ENCODE measurements at regions not wholly inside any gene's neighbourhood (a gene's known extent, or its start where the extent isn't known, plus 50 kb on each side); places are given as distances from the start of the nearest gene placed in this dataset.

DNA sequence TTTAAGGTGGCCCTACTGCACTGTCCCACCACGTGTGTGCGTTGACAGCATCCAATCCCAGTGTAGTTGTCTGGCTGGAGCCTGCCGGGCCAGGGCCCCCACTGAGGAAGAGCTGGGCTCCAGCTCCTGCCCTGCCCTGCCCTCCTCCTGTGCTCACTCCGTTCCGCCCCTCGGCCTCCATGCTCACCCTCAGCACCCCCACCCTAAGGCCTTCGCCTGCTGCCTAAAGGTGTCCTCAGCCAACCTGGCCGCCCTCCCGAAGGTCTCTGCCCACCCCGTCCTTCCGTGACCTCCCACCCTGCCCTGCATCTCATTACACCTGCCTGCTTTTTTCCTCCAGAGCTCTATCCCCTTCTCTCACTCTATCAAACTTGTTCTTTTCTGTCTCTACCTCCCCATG, 118.0 kb downstream of the TPRA1 start:
- H3K4me3 ChIP-seq (ENCODE audit: low read depth, low read length) = no peak overlapping the region
- no peaks in the 10 kb centered on the region; the same call in 1 of the 2 replicates for H3K4me1 ChIP-seq (ENCODE audit: control insufficient read depth, insufficient read depth, low read length)
- peaks cover 4% of the 10 kb centered on the region for H3K9me3 ChIP-seq (ENCODE audit: control insufficient read depth, insufficient read depth, low read depth, low read length)
- no peaks in the 10 kb centered on the region for H3K27me3 ChIP-seq (ENCODE audit: control insufficient read depth, insufficient read depth, low read length)
- H3K36me3 ChIP-seq (ENCODE audit: control insufficient read depth, insufficient read depth, low read length) = no peaks in the 10 kb centered on the region
- no peak overlapping the region for H3K27ac ChIP-seq (ENCODE audit: low read depth, low read length)
- no peak overlapping the region for H3K9ac ChIP-seq (ENCODE audit: low read length)

DNA sequence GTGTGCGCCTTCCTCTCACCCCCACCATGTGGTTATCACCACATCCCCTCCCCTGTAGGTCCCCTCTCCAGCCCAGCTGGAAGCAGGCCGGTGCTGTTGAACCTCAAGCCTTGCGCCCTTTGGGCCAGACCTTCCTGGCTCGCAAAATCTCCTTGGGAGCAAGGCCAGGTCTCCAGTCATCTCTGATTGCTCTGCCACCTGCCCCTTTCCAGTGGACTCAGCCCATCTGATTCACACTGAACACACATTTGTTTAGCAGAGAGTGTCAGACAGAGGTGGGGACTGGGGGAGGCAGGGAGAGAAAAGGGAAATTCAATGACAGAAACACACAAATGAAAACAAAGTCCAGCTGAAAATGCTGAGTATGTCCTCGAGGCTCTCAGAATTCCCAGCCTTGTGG, 119.4 kb downstream of the TPRA1 start:
- peaks cover 4% of the 10 kb centered on the region for H3K9me3 ChIP-seq (ENCODE audit: control insufficient read depth, insufficient read depth, low read depth, low read length)
- H3K9ac ChIP-seq (ENCODE audit: low read length) = no peak overlapping the region
- no peak overlapping the region for H3K27ac ChIP-seq (ENCODE audit: low read depth, low read length)
- H3K4me3 ChIP-seq (ENCODE audit: low read depth, low read length) = no peak overlapping the region
- H3K27me3 ChIP-seq (ENCODE audit: control insufficient read depth, insufficient read depth, low read length) = no peaks in the 10 kb centered on the region
- H3K4me1 ChIP-seq (ENCODE audit: control insufficient read depth, insufficient read depth, low read length) = peaks cover 5% of the 10 kb centered on the region
- H3K36me3 ChIP-seq (ENCODE audit: control insufficient read depth, insufficient read depth, low read length) = no peaks in the 10 kb centered on the region

DNA sequence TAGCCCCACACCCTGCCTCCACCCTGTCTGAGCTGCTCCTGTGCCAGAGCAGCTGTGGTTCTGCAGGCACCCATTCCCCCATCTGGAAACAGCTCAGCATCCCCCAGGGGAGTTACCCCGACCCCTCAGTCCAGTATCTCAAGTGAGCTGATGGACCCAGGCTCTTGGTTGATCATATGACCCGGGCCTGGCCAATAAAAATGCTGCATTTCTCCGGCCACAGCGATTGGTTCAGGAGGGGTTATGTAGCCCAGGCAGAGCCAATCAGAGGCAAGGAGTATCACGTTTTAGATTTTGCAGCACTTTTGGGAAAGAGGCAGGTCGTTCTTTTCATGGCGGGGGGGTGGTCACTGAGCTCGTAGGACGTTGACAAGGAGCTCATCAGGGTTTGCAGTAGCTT, 120.8 kb downstream of the TPRA1 start:
- Histone ChIP-seq H3K27me3 (ENCODE audit: control insufficient read depth, insufficient read depth, low read length) (no peaks in the 10 kb centered on the region), H3K36me3 (ENCODE audit: control insufficient read depth, insufficient read depth, low read length) (no peaks in the 10 kb centered on the region), H3K9ac (ENCODE audit: low read length) (no peak overlapping the region), H3K4me3 (ENCODE audit: low read depth, low read length) (no peak overlapping the region), H3K4me1 (ENCODE audit: control insufficient read depth, insufficient read depth, low read length) (peaks cover 5% of the 10 kb centered on the region), H3K9me3 (ENCODE audit: control insufficient read depth, insufficient read depth, low read depth, low read length) (peaks cover 4% of the 10 kb centered on the region), H3K27ac (ENCODE audit: low read depth, low read length) (no peak overlapping the region)

DNA sequence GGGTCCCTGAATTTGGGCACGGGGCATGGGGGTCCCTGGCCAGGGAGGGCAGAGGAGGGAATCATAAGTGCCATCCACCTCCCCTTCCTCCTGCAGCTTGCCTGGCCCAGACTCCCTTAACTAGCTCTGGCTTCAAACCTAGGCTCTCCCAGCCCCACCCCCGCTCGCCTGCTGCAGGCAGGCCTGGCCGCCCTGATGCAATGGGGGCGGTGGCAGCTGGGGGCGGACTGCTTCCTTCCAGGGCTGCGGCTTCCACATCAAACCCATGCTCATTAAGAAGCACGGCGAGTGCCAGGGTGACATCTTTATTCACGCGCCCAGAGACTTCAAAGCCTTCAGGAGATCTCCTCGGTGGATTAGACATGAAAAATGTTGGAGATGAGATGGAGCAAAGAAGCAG, 123.1 kb downstream of the TPRA1 start:
- H3K4me3 ChIP-seq (ENCODE audit: low read depth, low read length) = no peak overlapping the region
- peaks cover 5% of the 10 kb centered on the region for H3K4me1 ChIP-seq (ENCODE audit: control insufficient read depth, insufficient read depth, low read length)
- no peaks in the 10 kb centered on the region for H3K27me3 ChIP-seq (ENCODE audit: control insufficient read depth, insufficient read depth, low read length)
- peaks cover 4% of the 10 kb centered on the region for H3K9me3 ChIP-seq (ENCODE audit: control insufficient read depth, insufficient read depth, low read depth, low read length)
- H3K27ac ChIP-seq (ENCODE audit: low read depth, low read length) = no peak overlapping the region
- H3K36me3 ChIP-seq (ENCODE audit: control insufficient read depth, insufficient read depth, low read length) = no peaks in the 10 kb centered on the region
- no peak overlapping the region for H3K9ac ChIP-seq (ENCODE audit: low read length)

DNA sequence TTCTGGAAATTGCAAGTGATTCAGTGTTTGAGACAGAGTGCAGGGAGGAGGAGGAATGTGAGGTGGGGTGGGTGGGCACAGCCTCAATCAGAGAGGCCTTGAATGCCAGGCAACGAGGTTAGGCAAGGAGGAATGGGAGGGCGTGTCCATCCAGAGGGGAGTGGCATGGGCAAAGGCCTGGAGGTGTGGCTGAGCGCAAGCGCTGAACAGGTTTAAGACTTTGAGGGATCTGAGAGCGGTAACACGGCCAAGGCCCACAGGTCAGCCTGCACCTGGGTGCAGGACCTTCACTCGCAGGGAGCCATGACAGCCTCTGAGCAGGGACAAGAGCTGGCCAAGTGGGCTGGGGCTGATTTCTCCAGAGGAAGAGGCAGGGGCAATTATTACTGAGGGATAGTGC, 125.9 kb downstream of the TPRA1 start:
- Histone ChIP-seq H3K27ac (ENCODE audit: low read depth, low read length) (no peak overlapping the region), H3K9ac (ENCODE audit: low read length) (no peak overlapping the region), H3K36me3 (ENCODE audit: control insufficient read depth, insufficient read depth, low read length) (no peaks in the 10 kb centered on the region), H3K9me3 (ENCODE audit: control insufficient read depth, insufficient read depth, low read depth, low read length) (peaks cover 4% of the 10 kb centered on the region), H3K4me3 (ENCODE audit: low read depth, low read length) (no peak overlapping the region), H3K4me1 (ENCODE audit: control insufficient read depth, insufficient read depth, low read length) (peaks cover 5% of the 10 kb centered on the region), H3K27me3 (ENCODE audit: control insufficient read depth, insufficient read depth, low read length) (no peaks in the 10 kb centered on the region; the same call in 1 of the 2 replicates)

DNA sequence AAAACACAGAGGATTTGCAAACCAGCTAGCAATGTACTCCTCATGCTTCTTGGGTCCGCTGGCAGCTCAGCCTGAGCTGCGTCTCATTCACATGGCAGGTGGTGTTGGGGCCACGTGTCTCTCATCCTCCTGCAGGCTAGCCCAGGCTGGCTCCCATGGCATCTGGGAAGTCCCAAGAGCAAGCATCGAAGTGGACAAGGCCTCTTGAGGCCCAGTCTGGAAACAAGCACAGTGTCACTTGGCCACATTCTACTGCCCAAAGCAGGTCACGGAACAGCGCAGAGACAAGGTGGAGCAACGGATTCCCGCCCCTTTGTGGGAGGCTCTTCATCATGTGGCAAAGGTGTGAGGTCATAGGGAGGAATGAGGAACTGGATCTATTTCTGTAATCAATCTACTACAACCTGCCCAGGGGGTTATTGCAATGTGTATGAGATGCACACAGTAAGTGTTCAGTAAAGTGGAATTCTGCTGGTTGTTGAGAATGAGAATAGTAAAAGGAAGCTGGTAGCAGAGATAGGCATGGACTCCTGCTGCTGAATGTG, 128.3 kb downstream of the TPRA1 start:
- Histone ChIP-seq H3K9ac (ENCODE audit: low read length) (no peak overlapping the region), H3K4me3 (ENCODE audit: low read depth, low read length) (no peak overlapping the region), H3K9me3 (ENCODE audit: control insufficient read depth, insufficient read depth, low read depth, low read length) (no peaks in the 10 kb centered on the region), H3K36me3 (ENCODE audit: control insufficient read depth, insufficient read depth, low read length) (no peaks in the 10 kb centered on the region), H3K27ac (ENCODE audit: low read depth, low read length) (no peak overlapping the region), H3K4me1 (ENCODE audit: control insufficient read depth, insufficient read depth, low read length) (peaks cover 7% of the 10 kb centered on the region), H3K27me3 (ENCODE audit: control insufficient read depth, insufficient read depth, low read length) (peaks cover 21% of the 10 kb centered on the region)

DNA sequence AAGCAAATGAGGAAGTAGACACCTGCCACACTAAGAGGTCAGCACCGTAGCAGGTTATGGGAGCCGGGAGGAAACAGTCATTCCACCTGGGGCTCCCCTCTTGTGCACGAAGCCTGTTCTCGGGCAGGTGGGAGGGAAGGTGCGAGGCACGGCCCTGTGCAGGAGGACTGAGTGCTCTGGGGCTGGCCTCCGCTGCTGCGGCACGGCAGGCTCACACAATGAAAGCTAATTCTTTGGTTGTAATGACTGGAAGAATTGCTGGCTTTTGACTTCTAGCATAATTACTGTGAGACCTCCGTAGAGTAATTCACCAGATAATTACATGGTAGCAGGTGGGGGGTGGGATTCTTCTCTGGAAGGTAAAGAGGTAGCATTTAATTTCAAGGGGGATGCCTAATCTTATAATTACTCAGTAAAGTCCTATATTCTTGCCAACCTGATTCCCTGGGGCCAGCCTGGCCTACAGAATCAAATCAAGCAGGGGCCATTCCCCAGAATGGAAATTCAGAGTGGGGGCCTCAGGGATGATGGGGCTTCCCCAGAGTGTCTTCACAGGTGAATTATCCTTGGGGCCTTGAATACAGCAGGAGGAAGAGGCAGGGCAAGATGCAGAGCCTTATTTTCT, 129.1 kb downstream of the TPRA1 start:
- Histone ChIP-seq H3K9me3 (ENCODE audit: control insufficient read depth, insufficient read depth, low read depth, low read length) (no peaks in the 10 kb centered on the region), H3K27ac (ENCODE audit: low read depth, low read length) (no peak overlapping the region), H3K4me1 (ENCODE audit: control insufficient read depth, insufficient read depth, low read length) (peaks cover 11% of the 10 kb centered on the region; the same call in 1 of the 2 replicates), H3K4me3 (ENCODE audit: low read depth, low read length) (no peak overlapping the region), H3K27me3 (ENCODE audit: control insufficient read depth, insufficient read depth, low read length) (peaks cover 29% of the 10 kb centered on the region), H3K36me3 (ENCODE audit: control insufficient read depth, insufficient read depth, low read length) (no peaks in the 10 kb centered on the region), H3K9ac (ENCODE audit: low read length) (no peak overlapping the region)

DNA sequence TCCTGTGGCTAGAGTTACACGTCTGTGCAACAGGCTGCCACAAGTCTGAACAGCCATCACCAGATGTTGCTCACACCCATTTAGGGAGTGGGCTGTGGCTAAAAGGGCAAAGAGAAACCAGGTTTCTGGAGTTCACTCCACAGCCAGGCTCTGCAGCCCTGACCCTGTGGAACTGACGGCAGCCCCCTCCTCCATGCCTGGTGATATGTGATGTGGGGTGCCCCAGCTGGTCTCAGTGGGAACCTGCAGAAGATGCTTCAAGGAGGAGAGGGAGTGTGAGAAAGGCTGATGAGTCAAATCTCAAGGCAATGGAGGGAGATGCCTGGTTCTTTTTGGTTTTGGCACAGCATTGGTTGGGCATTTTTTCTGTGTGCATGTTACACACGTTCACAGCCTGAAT, 130.6 kb downstream of the TPRA1 start:
- Histone ChIP-seq H3K27me3 (ENCODE audit: control insufficient read depth, insufficient read depth, low read length) (peaks cover 43% of the 10 kb centered on the region), H3K27ac (ENCODE audit: low read depth, low read length) (no peak overlapping the region), H3K9ac (ENCODE audit: low read length) (no peak overlapping the region), H3K36me3 (ENCODE audit: control insufficient read depth, insufficient read depth, low read length) (no peaks in the 10 kb centered on the region), H3K4me3 (ENCODE audit: low read depth, low read length) (no peak overlapping the region), H3K4me1 (ENCODE audit: control insufficient read depth, insufficient read depth, low read length) (peaks cover 14% of the 10 kb centered on the region; the same call in 1 of the 2 replicates), H3K9me3 (ENCODE audit: control insufficient read depth, insufficient read depth, low read depth, low read length) (no peaks in the 10 kb centered on the region)

DNA sequence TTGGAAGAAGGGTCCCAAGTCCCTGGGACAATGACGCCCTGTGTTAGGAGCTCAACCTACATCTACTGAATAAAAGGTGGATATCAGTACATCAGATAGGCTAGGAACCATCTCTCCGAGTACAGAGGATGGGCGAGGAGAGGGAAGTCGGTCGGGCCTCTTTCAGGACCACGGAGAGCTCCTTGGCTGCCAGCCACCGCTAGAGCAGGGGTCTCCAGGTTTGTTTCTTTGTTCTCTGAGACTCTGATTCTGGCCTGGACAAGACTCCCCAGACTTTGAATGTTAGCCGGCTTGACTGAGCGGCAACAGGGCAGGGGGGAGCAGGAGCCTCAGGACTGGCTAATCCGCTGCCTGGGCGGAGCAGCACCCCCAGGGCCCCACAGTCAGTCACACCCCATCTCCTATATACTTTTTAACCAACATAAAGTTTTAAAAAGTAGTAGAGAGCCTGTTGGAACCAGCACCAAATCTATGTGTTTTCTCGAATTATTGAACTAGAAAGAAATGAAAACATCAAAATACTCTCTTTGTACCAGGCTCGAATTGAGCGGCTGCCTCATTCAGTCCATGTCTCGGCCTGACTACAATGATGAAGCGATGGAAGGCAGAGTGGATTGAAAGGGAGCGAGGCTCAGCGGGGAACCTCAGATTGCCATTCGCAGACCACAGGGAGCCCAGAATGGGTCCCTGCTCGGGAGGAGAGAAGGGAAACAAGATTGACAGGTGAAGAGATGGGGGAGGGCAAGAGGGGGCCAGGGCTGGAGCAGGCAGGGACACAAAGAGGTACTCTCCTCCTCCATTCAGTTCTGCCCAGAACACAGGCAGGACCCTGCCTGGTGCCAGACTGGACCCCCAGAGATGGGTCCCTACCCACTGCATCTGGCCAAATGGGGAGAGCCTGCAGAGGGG, 131.6 kb downstream of the TPRA1 start:
- Histone ChIP-seq H3K9me3 (ENCODE audit: control insufficient read depth, insufficient read depth, low read depth, low read length) (no peaks in the 10 kb centered on the region), H3K4me1 (ENCODE audit: control insufficient read depth, insufficient read depth, low read length) (peaks cover 14% of the 10 kb centered on the region; the same call in 1 of the 2 replicates), H3K9ac (ENCODE audit: low read length) (no peak overlapping the region), H3K36me3 (ENCODE audit: control insufficient read depth, insufficient read depth, low read length) (no peaks in the 10 kb centered on the region), H3K27ac (ENCODE audit: low read depth, low read length) (no peak overlapping the region), H3K4me3 (ENCODE audit: low read depth, low read length) (no peak overlapping the region), H3K27me3 (ENCODE audit: control insufficient read depth, insufficient read depth, low read length) (peaks cover 52% of the 10 kb centered on the region)

DNA sequence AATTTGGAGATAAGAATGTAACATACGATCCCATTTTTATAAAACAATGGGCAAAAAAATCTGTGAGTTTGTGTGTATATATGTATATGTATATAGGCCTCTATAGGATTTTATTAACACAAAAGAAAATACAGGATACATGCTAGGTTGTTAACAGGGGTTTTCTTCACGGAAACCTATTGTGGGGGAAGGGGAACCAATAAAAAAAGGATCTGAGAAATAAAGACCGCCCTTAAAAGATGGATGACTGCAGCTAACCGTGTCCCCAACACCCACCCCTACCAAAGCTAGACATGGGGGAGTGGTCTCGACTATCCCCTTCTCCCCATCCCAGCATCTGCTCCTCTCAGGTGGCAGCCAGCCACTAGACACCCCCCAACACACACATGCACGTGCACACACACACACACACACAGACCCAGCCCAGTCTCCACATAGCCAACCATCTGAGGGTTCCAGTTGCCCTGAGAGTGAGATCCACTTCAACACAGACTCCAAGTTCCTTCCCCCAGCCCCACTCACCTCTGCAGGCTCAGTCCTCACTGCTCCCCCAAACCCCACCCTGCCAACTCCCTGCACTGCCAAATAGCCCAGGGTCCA, 132.9 kb downstream of the TPRA1 start:
- H3K4me1 ChIP-seq (ENCODE audit: control insufficient read depth, insufficient read depth, low read length) = peaks cover 14% of the 10 kb centered on the region
- H3K27me3 ChIP-seq (ENCODE audit: control insufficient read depth, insufficient read depth, low read length) = peaks cover 65% of the 10 kb centered on the region
- H3K4me3 ChIP-seq (ENCODE audit: low read depth, low read length) = no peak overlapping the region
- no peak overlapping the region for H3K27ac ChIP-seq (ENCODE audit: low read depth, low read length)
- H3K9ac ChIP-seq (ENCODE audit: low read length) = no peak overlapping the region
- no peaks in the 10 kb centered on the region for H3K9me3 ChIP-seq (ENCODE audit: control insufficient read depth, insufficient read depth, low read depth, low read length)
- no peaks in the 10 kb centered on the region for H3K36me3 ChIP-seq (ENCODE audit: control insufficient read depth, insufficient read depth, low read length)

DNA sequence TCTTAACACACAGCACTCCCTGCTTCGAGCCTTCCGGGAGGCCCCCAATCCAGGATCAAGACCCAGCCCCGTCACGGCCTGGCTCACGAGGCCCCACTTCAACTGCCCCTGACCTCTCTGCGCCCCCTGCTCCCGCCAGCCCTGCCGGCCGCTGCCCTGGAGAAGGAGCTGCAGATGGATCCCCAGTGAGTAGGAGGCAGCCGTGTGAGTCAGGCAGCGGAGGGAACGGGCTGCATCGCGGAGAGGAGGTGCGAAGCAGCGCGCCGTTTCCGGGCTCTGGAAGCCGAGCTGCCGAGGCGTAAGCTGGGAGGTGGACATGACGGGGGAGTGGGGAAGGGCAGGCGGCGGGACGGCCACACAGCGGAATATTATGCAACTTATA, 133.4 kb downstream of the TPRA1 start:
- H3K4me1 ChIP-seq (ENCODE audit: control insufficient read depth, insufficient read depth, low read length) = peaks cover 18% of the 10 kb centered on the region
- H3K9ac ChIP-seq (ENCODE audit: low read length) = no peak overlapping the region
- peaks cover 69% of the 10 kb centered on the region for H3K27me3 ChIP-seq (ENCODE audit: control insufficient read depth, insufficient read depth, low read length)
- no peaks in the 10 kb centered on the region for H3K9me3 ChIP-seq (ENCODE audit: control insufficient read depth, insufficient read depth, low read depth, low read length)
- no peaks in the 10 kb centered on the region for H3K36me3 ChIP-seq (ENCODE audit: control insufficient read depth, insufficient read depth, low read length)
- H3K27ac ChIP-seq (ENCODE audit: low read depth, low read length) = no peak overlapping the region
- peak overlapping the region; percentile 68 for H3K4me3 ChIP-seq (ENCODE audit: low read depth, low read length)

Measured in HUES6 (cell line).